ENCODE measurements at regions not wholly inside any gene's neighbourhood (a gene's known extent, or its start where the extent isn't known, plus 50 kb on each side); places are given as distances from the start of the nearest gene placed in this dataset.

GRCh38 chr9:24488896-24489295 is 56.8 kb downstream of the IZUMO3 start:
- no peak for DNase-seq

DNA sequence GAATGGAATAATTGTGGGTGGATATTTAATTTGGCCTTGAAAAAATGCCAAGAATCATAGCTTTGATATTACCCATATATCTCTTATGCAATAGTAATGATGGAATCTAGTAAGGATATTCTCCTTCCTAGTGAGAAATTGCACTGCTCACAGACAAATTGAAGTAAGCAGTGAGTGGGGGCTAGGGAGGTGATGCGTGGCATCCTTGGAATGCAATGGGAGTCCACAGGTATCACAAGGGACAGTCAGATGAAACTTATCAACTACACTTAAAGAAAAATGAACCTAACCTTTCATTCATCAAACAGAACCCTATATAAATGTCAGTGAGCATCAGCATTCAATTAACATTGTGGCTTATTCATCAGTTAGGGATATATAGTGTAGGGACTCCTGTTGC is 57.8 kb downstream of the IZUMO3 start:
- no peak for DNase-seq

DNA sequence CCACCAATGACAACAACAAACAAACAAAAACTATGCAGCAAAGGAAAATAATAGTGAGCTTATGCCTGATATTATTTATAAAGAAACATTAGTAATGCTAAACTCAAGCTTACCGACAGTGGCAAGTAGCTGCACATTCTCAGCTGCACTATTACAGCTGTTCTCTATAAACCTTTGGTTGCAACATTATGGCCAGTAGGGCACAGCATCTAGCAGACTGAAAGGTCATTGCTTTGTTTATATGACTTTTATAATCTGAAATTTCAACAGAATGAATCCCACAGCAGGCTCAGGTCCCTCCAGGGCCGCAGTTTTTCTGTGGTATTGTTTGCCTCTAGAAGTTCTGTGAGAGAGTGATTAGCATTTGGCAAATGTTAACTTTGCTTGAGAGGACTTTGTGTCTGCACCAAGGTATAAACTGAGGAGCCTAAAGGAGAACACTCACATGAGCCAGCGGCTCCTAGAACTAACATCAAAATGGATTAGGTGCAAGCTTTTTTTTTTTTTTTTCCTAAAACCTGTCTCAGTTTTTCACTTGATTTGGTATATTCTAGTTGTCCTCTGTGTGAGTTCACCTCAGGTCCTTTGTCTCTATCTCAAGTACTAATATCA is 58.3 kb downstream of the IZUMO3 start:
- no peak for DNase-seq

- DNase-seq, result peak; percentile 81
Measured at GRCh38 chr9:24479361-24480059, 66.2 kb downstream of the IZUMO3 start.

GRCh38 chr9:24464319-24464951 is 81.3 kb downstream of the IZUMO3 start:
- no peak for DNase-seq

- no peak for DNase-seq
Measured at GRCh38 chr9:24462951-24463350, 82.7 kb downstream of the IZUMO3 start.

DNA sequence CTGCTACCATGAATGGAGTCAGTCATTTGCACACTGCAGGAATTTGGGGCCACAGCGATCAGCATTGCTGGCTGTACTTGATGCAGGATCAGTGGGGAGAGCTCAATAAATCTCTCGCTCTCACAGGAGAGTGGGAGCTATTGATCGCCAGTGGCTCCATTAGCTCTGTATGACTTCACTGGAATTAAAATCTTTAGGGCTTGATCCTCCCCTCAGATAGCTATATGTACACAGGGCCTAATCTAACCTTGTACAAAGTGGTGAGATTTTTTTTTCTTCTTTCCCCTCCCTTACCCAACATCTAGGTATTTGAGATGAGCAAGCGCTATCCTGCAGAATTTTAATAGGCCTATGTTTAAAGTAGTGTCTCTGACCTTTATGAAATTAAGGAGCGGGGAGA is 84.9 kb downstream of the IZUMO3 start:
- DNase-seq, result no peak

GRCh38 chr9:24459953-24460352 is 85.7 kb downstream of the IZUMO3 start:
- peak; percentile 21 for DNase-seq

GRCh38 chr9:24451346-24451745 is 94.4 kb downstream of the IZUMO3 start:
- DNase-seq, result no peak

GRCh38 chr9:24449976-24450375 is 95.7 kb downstream of the IZUMO3 start:
- DNase-seq, result no peak

- DNase-seq, result peak; percentile 45
Measured at GRCh38 chr9:24439456-24439855, 106.2 kb downstream of the IZUMO3 start.

GRCh38 chr9:24438876-24439275 is 106.8 kb downstream of the IZUMO3 start:
- no peak for DNase-seq

DNA sequence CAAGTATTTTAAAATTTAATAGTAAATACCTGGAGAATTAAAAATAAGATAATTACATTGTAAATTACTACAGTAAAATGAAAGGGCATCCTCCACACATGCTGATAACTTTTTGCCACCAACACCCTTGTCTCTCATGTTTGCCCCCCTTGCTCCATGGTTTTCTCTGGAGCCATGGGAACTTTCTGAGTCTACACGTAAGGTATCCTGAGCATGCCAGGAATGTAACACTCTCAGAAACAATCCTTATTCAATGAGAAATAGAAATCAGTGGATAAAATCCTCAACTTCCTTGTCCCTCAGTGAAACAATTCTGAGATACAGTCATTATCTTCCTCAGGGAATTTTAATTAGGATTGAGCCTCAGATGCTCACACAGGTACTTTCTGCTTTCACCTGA is 108.9 kb downstream of the IZUMO3 start:
- DNase-seq, result no peak

- DNase-seq, result no peak
Measured at GRCh38 chr9:24434183-24434582, 111.5 kb downstream of the IZUMO3 start.

- DNase-seq, result no peak
Measured at GRCh38 chr9:24416136-24416535, 129.6 kb downstream of the IZUMO3 start.

DNA sequence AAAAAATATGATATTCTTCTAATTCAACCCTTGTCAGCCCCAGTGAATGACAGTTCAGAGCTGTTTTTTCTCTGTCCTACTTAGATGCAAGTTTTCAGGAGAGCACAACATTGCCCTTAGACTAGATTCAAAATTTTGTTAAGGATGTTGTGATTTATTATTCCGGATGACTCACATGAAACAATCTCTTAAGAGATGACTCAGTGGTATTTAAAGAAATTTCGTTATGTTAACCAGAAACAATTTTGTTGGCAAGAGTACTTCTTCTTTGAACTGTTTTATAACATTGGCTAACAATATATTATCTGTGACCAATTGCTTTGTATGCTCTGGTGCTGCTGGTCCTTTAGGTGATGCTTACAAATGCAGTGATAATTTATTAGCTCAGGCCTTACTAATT is 132.0 kb downstream of the IZUMO3 start:
- no peak for DNase-seq

DNA sequence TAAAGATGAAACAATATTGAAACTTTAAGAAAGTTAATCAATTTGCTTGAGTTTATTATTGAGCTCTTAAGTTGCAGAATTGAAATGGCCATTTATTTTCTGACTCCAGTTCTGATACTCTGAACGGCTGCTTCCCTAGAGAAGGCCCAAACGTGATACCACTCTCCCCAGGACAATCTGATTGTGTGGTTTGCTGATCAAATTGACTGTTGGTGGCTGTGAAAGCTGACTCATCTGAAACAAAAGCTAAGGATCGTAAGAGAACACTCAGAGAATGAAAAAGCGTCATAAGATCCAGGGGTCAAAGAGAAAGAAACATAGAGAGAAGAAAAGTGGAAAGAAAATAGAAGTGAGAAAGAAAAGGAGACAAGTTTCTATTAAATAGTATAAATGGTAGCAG is 147.2 kb downstream of the IZUMO3 start:
- no peak for DNase-seq

DNA sequence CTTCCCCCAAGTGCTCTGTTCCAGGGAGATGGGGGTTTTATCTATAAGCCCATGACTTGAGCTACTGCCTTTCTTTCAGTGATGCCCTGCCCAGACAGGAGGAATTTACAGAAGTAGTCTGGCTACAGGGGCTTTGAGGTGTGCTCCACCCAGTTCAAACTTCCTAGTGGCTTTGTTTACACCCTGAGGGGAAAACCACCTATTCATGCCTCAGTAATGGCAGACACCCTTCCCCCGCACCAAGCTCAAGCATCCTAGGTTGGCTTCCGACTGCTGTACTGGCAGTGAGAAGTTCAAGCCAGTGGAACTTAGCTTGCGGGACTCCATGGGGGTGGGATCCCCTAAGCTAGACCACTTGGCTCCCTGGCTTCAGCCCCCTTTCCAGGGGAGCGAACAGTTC is 154.6 kb downstream of the IZUMO3 start:
- no peak for DNase-seq

DNA sequence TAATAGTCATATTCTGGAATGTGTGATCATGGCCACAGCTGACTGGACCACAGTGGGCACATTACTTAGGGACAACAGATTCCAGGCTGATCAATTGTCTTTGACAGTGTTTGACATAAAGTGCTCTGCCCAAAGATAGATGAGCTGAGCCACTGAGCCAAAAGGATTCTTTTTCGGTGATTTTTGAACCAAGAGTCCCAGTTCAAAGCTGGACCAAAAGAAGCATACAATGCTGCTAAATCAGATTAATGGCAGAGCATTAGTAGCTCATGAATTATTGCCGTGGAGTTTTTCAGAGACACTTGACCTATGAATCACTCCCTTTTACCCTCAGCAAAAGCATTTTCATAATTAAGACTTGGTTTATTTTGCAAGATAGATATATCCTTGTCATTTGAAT is 160.6 kb downstream of the IZUMO3 start:
- DNase-seq, result no peak

DNA sequence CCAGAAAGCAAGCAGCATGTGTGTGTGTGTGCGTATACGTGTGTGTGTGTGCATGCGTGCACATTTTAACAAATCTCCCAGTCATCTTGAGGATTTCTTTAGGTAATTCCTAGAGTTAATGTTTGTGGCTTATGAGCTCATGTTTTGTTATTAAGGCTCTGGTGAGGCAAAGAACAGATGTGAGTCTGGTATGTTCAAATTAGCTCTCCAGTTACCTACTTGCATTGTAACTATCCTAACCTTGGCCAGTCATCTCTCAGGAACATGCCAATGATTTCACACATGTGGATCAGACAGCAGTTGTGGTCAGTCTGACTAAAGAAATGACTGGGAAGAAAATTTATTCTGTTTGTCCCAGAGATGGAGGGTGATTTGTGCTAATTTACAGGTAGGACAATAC is 163.1 kb downstream of the IZUMO3 start:
- no peak for DNase-seq

DNA sequence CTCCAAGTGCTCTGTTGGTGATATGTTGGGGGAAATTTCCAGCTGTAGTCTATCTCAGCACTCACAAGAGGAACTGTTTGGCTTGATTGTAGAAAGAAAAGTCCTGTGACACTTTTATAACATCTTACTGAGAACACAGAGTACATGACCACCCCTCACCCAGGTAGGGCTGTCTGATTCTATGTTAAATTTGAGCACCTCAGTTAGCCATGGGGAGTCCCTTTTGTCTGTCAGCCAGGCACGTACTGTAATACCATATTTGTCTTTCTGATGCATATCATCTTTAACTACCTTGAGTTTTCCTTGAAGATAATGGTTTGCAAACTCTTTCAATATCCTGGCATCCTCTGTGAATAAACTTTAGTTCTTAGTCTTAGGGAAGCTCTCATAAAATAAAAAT is 164.5 kb downstream of the IZUMO3 start:
- DNase-seq, result no peak

DNA sequence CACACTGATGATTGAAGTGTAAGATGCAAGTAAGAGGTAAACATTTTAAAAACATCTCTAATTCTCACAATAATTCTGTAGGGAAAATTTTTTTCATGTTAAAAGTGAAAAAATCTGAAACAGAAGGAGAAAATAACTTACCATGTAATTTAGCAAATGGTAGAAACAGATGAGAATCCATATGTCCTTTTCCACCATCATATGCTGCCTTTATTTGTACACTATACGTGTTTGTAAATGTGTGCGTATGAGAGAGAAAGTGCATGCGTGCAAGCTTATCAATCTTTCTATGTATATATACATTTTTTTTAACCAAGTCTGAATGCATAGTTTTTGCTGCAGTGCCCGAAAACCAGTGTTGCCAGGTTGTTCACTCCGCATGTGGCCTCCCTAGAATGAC is 186.7 kb downstream of the IZUMO3 start:
- DNase-seq, result no peak

DNA sequence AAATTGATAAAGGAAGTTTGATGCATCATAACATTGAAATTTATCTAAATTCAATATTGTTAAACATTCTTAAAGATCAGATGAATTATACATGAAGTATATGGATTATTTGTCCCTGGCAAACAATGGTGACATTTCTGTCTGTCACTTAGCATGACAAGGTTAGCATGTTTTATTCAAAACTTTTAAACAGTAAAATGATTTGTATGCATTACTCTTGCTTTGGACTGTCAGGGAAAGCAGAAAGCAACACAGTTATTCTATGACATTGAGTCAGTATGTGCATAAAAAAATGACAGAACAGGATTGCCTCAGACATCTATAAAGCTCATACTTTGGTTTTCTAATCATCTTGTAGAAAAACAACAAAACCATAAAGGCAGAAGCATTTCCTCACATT is 193.7 kb downstream of the IZUMO3 start:
- DNase-seq, result no peak

- DNase-seq, result no peak
Measured at GRCh38 chr9:24351258-24351657, 194.4 kb downstream of the IZUMO3 start.

Data from skin of body (tissue), 1 donor.